Fibroblast of the aortic adventitia (primary cell): ENCODE measurements at regions not wholly inside any gene's neighbourhood (a gene's known extent, or its start where the extent isn't known, plus 50 kb on each side); places are given as distances from the start of the nearest gene placed in this dataset.
"Not testable (repeated sequence)": the region's sequence is repeated elsewhere in the genome, so short reads cannot be mapped to it uniquely, and the experiment has no call there.

ENCODE experiments used
- DNase-seq: peaks from one replicate; pipeline ENCODE4 v3.0.0-alpha.2; 2010; ENCODE audit warnings: low read depth
- H3K4me3 ChIP-seq: 2 replicates; pipeline ENCODE4 v1.5.1; 2011; ENCODE audit warnings: low read depth, mild to moderate bottlenecking, control low read depth, low read length, moderate library complexity
- CTCF ChIP-seq: IDR thresholded peaks from 2 replicates; pipeline ENCODE4 v1.5.1; 2011; ENCODE audit warnings: mild to moderate bottlenecking, low read length, control low read depth, inconsistent platforms; ENCODE audit not compliant: insufficient read depth

GRCh38 chr13:64087624-64088023 is 2672.0 kb upstream of the PCDH20 start:
- DNase-seq = no peak
- no peak overlapping the region for H3K4me3 ChIP-seq
- TF ChIP-seq CTCF = no peak

GRCh38 chr13:64083811-64084210 is 2668.2 kb upstream of the PCDH20 start:
- DNase-seq = no peak
- no peak for TF ChIP-seq CTCF

GRCh38 chr13:64083396-64083795 is 2667.7 kb upstream of the PCDH20 start:
- DNase-seq = peak; percentile 10
- no peak overlapping the region for H3K4me3 ChIP-seq
- TF ChIP-seq CTCF = no peak

More at GRCh38 chr13:64083811-64084210, 2668.2 kb upstream of the PCDH20 start:
- no peak overlapping the region for H3K4me3 ChIP-seq

- no peak overlapping the region for H3K4me3 ChIP-seq
- DNase-seq = no peak
- no peak for TF ChIP-seq CTCF
These were observed 2662.9 kb upstream of the PCDH20 start for GRCh38 chr13:64078480-64078936.

GRCh38 chr13:64078025-64078424 is 2662.4 kb upstream of the PCDH20 start:
- no peak for DNase-seq
- no peak overlapping the region for H3K4me3 ChIP-seq
- TF ChIP-seq CTCF = no peak

GRCh38 chr13:64077132-64077835 is 2661.6 kb upstream of the PCDH20 start:
- H3K4me3 ChIP-seq, DNase-seq: not testable (repeated sequence)

- no peak for TF ChIP-seq CTCF
- H3K4me3 ChIP-seq = no peak overlapping the region
- no peak for DNase-seq
These were observed 2660.1 kb upstream of the PCDH20 start for GRCh38 chr13:64075543-64076271.
